Neural cell (in vitro differentiated cells): ENCODE measurements at regions not wholly inside any gene's neighbourhood (a gene's known extent, or its start where the extent isn't known, plus 50 kb on each side); places are given as distances from the start of the nearest gene placed in this dataset.

Experiments used
- H2AFZ ChIP-seq: fragments of 200-600, 300-800 bp; sonication (generic), shearing (Covaris generic); 2 replicates; pipeline ENCODE4 v1.6.0; 2014; ENCODE audit warnings: low read depth, mild to moderate bottlenecking, antibody characterized with exemption, low read length, moderate library complexity
- H3F3A ChIP-seq: fragments of 200-600 bp; shearing (Covaris generic); 2 replicates; pipeline ENCODE4 v1.6.1; 2016; ENCODE audit warnings: mild to moderate bottlenecking, moderate library complexity, mixed read lengths, antibody characterized with exemption, low read length; ENCODE audit not compliant: insufficient read depth, poor library complexity, severe bottlenecking
- H3K27ac ChIP-seq: fragments of 200-600, 300-800 bp; sonication (generic), shearing (Covaris generic); 2 replicates; pipeline ENCODE4 v1.5.1; 2014; ENCODE audit warnings: mild to moderate bottlenecking, low read length, moderate library complexity
- H3K27me3 ChIP-seq: fragments of 300-800, 200-600 bp; sonication (generic), shearing (Covaris generic); 2 replicates; pipeline ENCODE4 v1.6.0; 2014; ENCODE audit warnings: mild to moderate bottlenecking, low read depth, low read length, moderate library complexity; ENCODE audit not compliant: insufficient read depth
- H3K36me3 ChIP-seq: fragments of 300-800, 200-600 bp; sonication (generic), shearing (Covaris generic); 2 replicates; pipeline ENCODE4 v1.5.1; 2014; ENCODE audit warnings: mild to moderate bottlenecking, antibody characterized with exemption, low read length, moderate library complexity; ENCODE audit not compliant: insufficient read depth
- H3K4me2 ChIP-seq: fragments of 300-800, 200-600 bp; sonication (generic), shearing (Covaris generic); 2 replicates; pipeline ENCODE4 v1.6.0; 2014; ENCODE audit warnings: mild to moderate bottlenecking, low read length
- H3K4me3 ChIP-seq: fragments of 300-800, 200-600 bp; sonication (generic), shearing (Covaris generic); 2 replicates; pipeline ENCODE4 v1.5.1; 2014; ENCODE audit warnings: mild to moderate bottlenecking, low read length, moderate library complexity
- H3K79me2 ChIP-seq: fragments of 200-600 bp; shearing (Covaris generic); replicated peaks from 2 replicates; pipeline ENCODE4 v1.6.0; 2014; ENCODE audit warnings: mild to moderate bottlenecking, low read length, moderate library complexity; ENCODE audit not compliant: insufficient read depth
- H3K9ac ChIP-seq: fragments of 300-800, 200-600 bp; sonication (generic), shearing (Covaris generic); 2 replicates; pipeline ENCODE4 v1.6.1; 2016; ENCODE audit warnings: mild to moderate bottlenecking, low read length, mixed read lengths
- H3K9me2 ChIP-seq: fragments of 200-600 bp; shearing (Covaris generic); 2 replicates; pipeline ENCODE4 v1.6.1; 2016; ENCODE audit warnings: mild to moderate bottlenecking, low read length, mixed read lengths; ENCODE audit not compliant: insufficient read depth
- H3K9me3 ChIP-seq: fragments of 200-600, 300-800 bp; sonication (generic), shearing (Covaris generic); 2 replicates; pipeline ENCODE4 v1.6.1; 2016; ENCODE audit warnings: mild to moderate bottlenecking, mixed run types, low read length, moderate library complexity, mixed read lengths
- H4K20me1 ChIP-seq: fragments of 200-600 bp; shearing (Covaris generic); 2 replicates; pipeline ENCODE4 v1.6.1; 2016; ENCODE audit warnings: mild to moderate bottlenecking, mixed run types; ENCODE audit not compliant: insufficient read depth
- EP300 ChIP-seq: fragments of 450-650 bp; conservative IDR thresholded peaks from 2 replicates; pipeline ENCODE4 v1.6.1; 2014; ENCODE audit warnings: antibody characterized with exemption, mild to moderate bottlenecking, moderate library complexity; ENCODE audit not compliant: poor library complexity, severe bottlenecking
- EZH2 ChIP-seq: fragments of 200-600, 300-800 bp; shearing (Covaris generic), sonication (generic); IDR thresholded peaks from 2 replicates; pipeline ENCODE4 v1.6.1; 2014; ENCODE audit warnings: antibody characterized with exemption, low read length, borderline replicate concordance, mild to moderate bottlenecking; ENCODE audit not compliant: insufficient read depth, poor library complexity, severe bottlenecking
- MXI1 ChIP-seq: fragments of 450-650 bp; conservative IDR thresholded peaks from 2 replicates; pipeline ENCODE4 v1.6.1; 2014; ENCODE audit warnings: antibody characterized with exemption, mild to moderate bottlenecking; ENCODE audit not compliant: poor library complexity, severe bottlenecking
- POLR2AphosphoS5 ChIP-seq: IDR thresholded peaks from 2 replicates; pipeline ENCODE4 v1.6.1; 2012
- RAD21 ChIP-seq: fragments of 450-650 bp; conservative IDR thresholded peaks from 2 replicates; pipeline ENCODE4 v1.6.1; 2014; ENCODE audit warnings: antibody characterized with exemption, mild to moderate bottlenecking, moderate library complexity
- REST ChIP-seq: IDR thresholded peaks from 2 replicates; pipeline ENCODE4 v1.6.1; 2012; ENCODE audit warnings: borderline replicate concordance
- SMC3 ChIP-seq: fragments of 450-650 bp; conservative IDR thresholded peaks from 2 replicates; pipeline ENCODE4 v1.6.1; 2014; ENCODE audit warnings: antibody characterized with exemption, mild to moderate bottlenecking, moderate library complexity; ENCODE audit not compliant: poor library complexity
- TAF1 ChIP-seq: IDR thresholded peaks from 2 replicates; pipeline ENCODE4 v1.6.1; 2012; ENCODE audit warnings: low read depth
- TF ChIP-seq, protein P1 (sequence below): fragments of 450-650 bp; IDR thresholded peaks from 2 replicates; pipeline ENCODE4 v1.5.1; 2014; ENCODE audit warnings: antibody characterized with exemption, mild to moderate bottlenecking, moderate library complexity; ENCODE audit not compliant: poor library complexity, severe bottlenecking

DNA sequence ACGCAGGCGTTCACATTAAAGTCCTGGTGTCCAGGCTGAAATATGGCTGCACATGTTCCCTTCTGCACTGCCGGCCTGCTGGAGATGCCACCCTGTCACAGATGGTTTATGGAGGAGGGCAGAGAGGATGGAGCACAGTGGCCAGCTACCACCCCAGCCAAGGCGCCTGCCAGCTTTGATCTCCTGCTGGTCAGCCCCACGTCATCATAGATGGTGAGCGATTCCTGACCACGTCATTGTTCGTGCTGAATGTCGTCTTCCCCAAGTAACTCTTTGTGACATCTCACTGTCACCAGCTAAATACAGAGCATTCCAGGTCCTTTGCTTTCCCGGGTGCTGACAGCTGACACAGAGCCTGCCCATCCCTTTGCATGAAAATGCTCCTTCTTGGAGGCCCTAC is 248.3 kb downstream of the TTC32 start:
- H3K4me3 ChIP-seq: no peak overlapping the region
- H3K36me3 ChIP-seq: no peaks in the 10 kb centered on the region
- no peak overlapping the region for H3K4me2 ChIP-seq
- H3K79me2 ChIP-seq: no peaks in the 10 kb centered on the region
- H3K9me2 ChIP-seq: no peaks in the 10 kb centered on the region
- no peak overlapping the region for H3K9ac ChIP-seq
- no peaks in the 10 kb centered on the region for H3K9me3 ChIP-seq
- H3F3A ChIP-seq: no peaks in the 10 kb centered on the region
- no peaks in the 10 kb centered on the region for H4K20me1 ChIP-seq
- H3K27ac ChIP-seq: no peak overlapping the region
- TF ChIP-seq, protein P1, sequence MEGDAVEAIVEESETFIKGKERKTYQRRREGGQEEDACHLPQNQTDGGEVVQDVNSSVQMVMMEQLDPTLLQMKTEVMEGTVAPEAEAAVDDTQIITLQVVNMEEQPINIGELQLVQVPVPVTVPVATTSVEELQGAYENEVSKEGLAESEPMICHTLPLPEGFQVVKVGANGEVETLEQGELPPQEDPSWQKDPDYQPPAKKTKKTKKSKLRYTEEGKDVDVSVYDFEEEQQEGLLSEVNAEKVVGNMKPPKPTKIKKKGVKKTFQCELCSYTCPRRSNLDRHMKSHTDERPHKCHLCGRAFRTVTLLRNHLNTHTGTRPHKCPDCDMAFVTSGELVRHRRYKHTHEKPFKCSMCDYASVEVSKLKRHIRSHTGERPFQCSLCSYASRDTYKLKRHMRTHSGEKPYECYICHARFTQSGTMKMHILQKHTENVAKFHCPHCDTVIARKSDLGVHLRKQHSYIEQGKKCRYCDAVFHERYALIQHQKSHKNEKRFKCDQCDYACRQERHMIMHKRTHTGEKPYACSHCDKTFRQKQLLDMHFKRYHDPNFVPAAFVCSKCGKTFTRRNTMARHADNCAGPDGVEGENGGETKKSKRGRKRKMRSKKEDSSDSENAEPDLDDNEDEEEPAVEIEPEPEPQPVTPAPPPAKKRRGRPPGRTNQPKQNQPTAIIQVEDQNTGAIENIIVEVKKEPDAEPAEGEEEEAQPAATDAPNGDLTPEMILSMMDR: no peak
- TF ChIP-seq REST (no peak), RAD21 (no peak), POLR2AphosphoS5 (no peak), EZH2 (no peak), SMC3 (no peak), EP300 (no peak), TAF1 (no peak), MXI1 (no peak)
- no peaks in the 10 kb centered on the region for H3K27me3 ChIP-seq
- H2AFZ ChIP-seq: no peak overlapping the region

GRCh38 chr2:19652811-19653210 is 249.0 kb downstream of the TTC32 start:
- Histone ChIP-seq H3K27ac (no peak overlapping the region), H4K20me1 (no peaks in the 10 kb centered on the region), H3F3A (no peaks in the 10 kb centered on the region), H3K27me3 (no peaks in the 10 kb centered on the region), H2AFZ (no peak overlapping the region), H3K79me2 (no peaks in the 10 kb centered on the region), H3K9me2 (no peaks in the 10 kb centered on the region), H3K9ac (no peak overlapping the region), H3K9me3 (no peaks in the 10 kb centered on the region), H3K4me3 (no peak overlapping the region), H3K36me3 (no peaks in the 10 kb centered on the region), H3K4me2 (no peak overlapping the region)
- TF ChIP-seq TAF1 (no peak), EZH2 (no peak), REST (no peak), SMC3 (no peak), EP300 (no peak), POLR2AphosphoS5 (no peak), RAD21 (no peak), MXI1 (no peak)
- TF ChIP-seq, protein P1: no peak
